Spleen (tissue), 3 donors: ENCODE measurements at regions not wholly inside any gene's neighbourhood (a gene's known extent, or its start where the extent isn't known, plus 50 kb on each side); places are given as distances from the start of the nearest gene placed in this dataset.

Experiments
- POLR2A ChIP-seq, 3 donors: fragments of 450-650 bp; IDR thresholded peaks; one replicate each; pipeline ENCODE4 v1.5.1; 2017; ENCODE audit warnings: antibody characterized with exemption in 3 of 3, mild to moderate bottlenecking in 1 of 3
- POLR2AphosphoS5 ChIP-seq, 3 donors: sonication (generic); formaldehyde crosslinking; IDR thresholded peaks; one replicate each; pipeline ENCODE4 v1.5.1; 2017; ENCODE audit warnings: antibody characterized with exemption in 3 of 3

GRCh38 chr11:10401256-10401655, 53.8 kb upstream of the AMPD3 start:
- TF ChIP-seq POLR2A (IDR thresholded peaks at IDR 0.05) (no peak), POLR2AphosphoS5 (IDR thresholded peaks at IDR 0.05) (no peak)
